ENCODE measurements at regions not wholly inside any gene's neighbourhood (a gene's known extent, or its start where the extent isn't known, plus 50 kb on each side); places are given as distances from the start of the nearest gene placed in this dataset.
"Not testable (repeated sequence)": the region's sequence is repeated elsewhere in the genome, so short reads cannot be mapped to it uniquely, and the experiment has no call there.

- no peak for DNase-seq (ENCODE audit: low read depth)
- no peaks in the 10 kb centered on the region for H3K4me1 ChIP-seq (ENCODE audit: control insufficient read depth, insufficient read depth, low read length)
- H3K4me3 ChIP-seq (ENCODE audit: low read length), result no peak overlapping the region
- H3K9me3 ChIP-seq (ENCODE audit: control insufficient read depth, low read length), result no peaks in the 10 kb centered on the region
- no peaks in the 10 kb centered on the region for H3K36me3 ChIP-seq (ENCODE audit: control insufficient read depth, insufficient read depth, low read length, severe bottlenecking)
- H3K9ac ChIP-seq (ENCODE audit: low read length), result no peak overlapping the region
- H3K27me3 ChIP-seq (replicated peaks; ENCODE audit: control insufficient read depth, insufficient read depth, low read length), result no peaks in the 10 kb centered on the region
These were observed 1661.6 kb upstream of the PCDH7 start for GRCh38 chr4:29058531-29058930.

DNA sequence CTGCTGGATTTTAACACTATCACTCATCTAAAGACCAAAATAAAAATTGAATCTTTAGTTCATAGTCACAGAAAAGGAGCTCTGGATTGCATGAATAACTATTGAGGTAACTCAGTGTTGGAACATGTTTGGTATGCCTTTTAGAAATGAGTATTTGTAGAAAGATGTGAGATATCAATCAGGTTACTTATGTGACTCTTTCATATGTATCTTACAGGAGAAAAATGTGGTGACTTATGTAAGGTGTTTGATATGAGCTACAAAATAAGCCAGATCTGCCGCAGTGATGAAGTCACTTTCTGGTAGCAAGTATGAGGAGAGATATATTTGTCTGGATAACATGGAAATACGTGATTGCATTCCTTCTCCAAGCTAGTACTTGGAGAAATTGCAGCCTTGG is 1653.3 kb upstream of the PCDH7 start:
- no peak overlapping the region for H3K9ac ChIP-seq (ENCODE audit: low read length)
- no peak for DNase-seq (ENCODE audit: low read depth)
- no peaks in the 10 kb centered on the region for H3K4me1 ChIP-seq (ENCODE audit: control insufficient read depth, insufficient read depth, low read length)
- no peak overlapping the region for H3K4me3 ChIP-seq (ENCODE audit: low read length)
- H3K36me3 ChIP-seq (ENCODE audit: control insufficient read depth, insufficient read depth, low read length, severe bottlenecking), result no peaks in the 10 kb centered on the region
- H3K9me3 ChIP-seq (ENCODE audit: control insufficient read depth, low read length), result peaks cover 8% of the 10 kb centered on the region
- H3K27me3 ChIP-seq (replicated peaks; ENCODE audit: control insufficient read depth, insufficient read depth, low read length), result no peaks in the 10 kb centered on the region

- no peaks in the 10 kb centered on the region for H3K4me1 ChIP-seq (ENCODE audit: control insufficient read depth, insufficient read depth, low read length)
- no peak for DNase-seq (ENCODE audit: low read depth)
- no peaks in the 10 kb centered on the region for H3K36me3 ChIP-seq (ENCODE audit: control insufficient read depth, insufficient read depth, low read length, severe bottlenecking)
- H3K4me3 ChIP-seq (ENCODE audit: low read length), result no peak overlapping the region
- H3K9me3 ChIP-seq (ENCODE audit: control insufficient read depth, low read length), result peaks cover 14% of the 10 kb centered on the region
- H3K27me3 ChIP-seq (replicated peaks; ENCODE audit: control insufficient read depth, insufficient read depth, low read length), result no peaks in the 10 kb centered on the region
- no peak overlapping the region for H3K9ac ChIP-seq (ENCODE audit: low read length)
These were observed 1646.6 kb upstream of the PCDH7 start for GRCh38 chr4:29073571-29073970.

- no peak overlapping the region for H3K9ac ChIP-seq (ENCODE audit: low read length)
- H3K4me1 ChIP-seq (ENCODE audit: control insufficient read depth, insufficient read depth, low read length), result no peaks in the 10 kb centered on the region
- peaks cover 14% of the 10 kb centered on the region for H3K9me3 ChIP-seq (ENCODE audit: control insufficient read depth, low read length)
- H3K27me3 ChIP-seq (replicated peaks; ENCODE audit: control insufficient read depth, insufficient read depth, low read length), result no peaks in the 10 kb centered on the region
- DNase-seq (ENCODE audit: low read depth), result no peak
- H3K4me3 ChIP-seq (ENCODE audit: low read length), result no peak overlapping the region
- H3K36me3 ChIP-seq (ENCODE audit: control insufficient read depth, insufficient read depth, low read length, severe bottlenecking), result no peaks in the 10 kb centered on the region
These were observed 1644.8 kb upstream of the PCDH7 start for GRCh38 chr4:29075366-29075765.

GRCh38 chr4:29079260-29079659 is 1640.9 kb upstream of the PCDH7 start:
- H3K4me1 ChIP-seq (ENCODE audit: control insufficient read depth, insufficient read depth, low read length), result no peaks in the 10 kb centered on the region
- H3K9me3 ChIP-seq (ENCODE audit: control insufficient read depth, low read length), result no peaks in the 10 kb centered on the region
- no peak overlapping the region for H3K9ac ChIP-seq (ENCODE audit: low read length)
- no peak overlapping the region for H3K4me3 ChIP-seq (ENCODE audit: low read length)
- no peak for DNase-seq (ENCODE audit: low read depth)
- no peaks in the 10 kb centered on the region for H3K27me3 ChIP-seq (replicated peaks; ENCODE audit: control insufficient read depth, insufficient read depth, low read length)
- no peaks in the 10 kb centered on the region for H3K36me3 ChIP-seq (ENCODE audit: control insufficient read depth, insufficient read depth, low read length, severe bottlenecking)

DNA sequence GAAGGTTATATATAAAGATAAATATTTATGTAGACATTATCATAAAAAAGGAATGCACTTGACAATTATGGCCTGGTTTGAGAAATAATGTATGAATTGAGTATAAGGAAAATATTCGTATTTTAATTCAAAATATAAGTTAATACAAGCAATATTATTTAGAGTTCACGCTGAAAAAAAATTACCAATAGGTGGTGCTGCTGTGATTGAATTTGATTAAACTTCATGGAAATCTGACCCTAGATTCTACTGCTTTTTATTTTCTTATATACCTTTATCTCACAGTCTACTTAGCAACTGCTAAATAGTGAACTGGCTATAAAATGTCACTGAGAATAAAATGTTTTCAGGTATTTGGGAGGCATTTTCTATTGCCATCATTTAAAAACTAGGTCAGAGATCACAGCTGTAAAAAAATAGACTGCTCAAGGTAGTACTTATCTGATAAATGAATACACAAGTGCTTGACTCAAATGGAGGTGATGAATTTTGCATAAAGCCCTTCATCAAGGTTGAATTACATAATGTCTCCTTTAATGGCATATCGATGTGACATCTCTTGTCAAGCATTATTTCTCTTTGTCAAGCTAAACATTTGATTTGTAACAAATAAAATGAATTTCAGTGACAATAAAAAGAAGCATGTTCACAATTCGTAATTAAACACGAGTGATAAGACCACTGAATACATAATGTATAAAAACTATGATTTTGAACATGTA is 1638.8 kb upstream of the PCDH7 start:
- H3K9ac ChIP-seq (ENCODE audit: low read length), result no peak overlapping the region
- H3K4me3 ChIP-seq (ENCODE audit: low read length), result no peak overlapping the region
- DNase-seq (ENCODE audit: low read depth), result peak; percentile 53
- H3K4me1 ChIP-seq (ENCODE audit: control insufficient read depth, insufficient read depth, low read length), result no peaks in the 10 kb centered on the region
- no peaks in the 10 kb centered on the region for H3K36me3 ChIP-seq (ENCODE audit: control insufficient read depth, insufficient read depth, low read length, severe bottlenecking)
- H3K27me3 ChIP-seq (replicated peaks; ENCODE audit: control insufficient read depth, insufficient read depth, low read length), result no peaks in the 10 kb centered on the region
- H3K9me3 ChIP-seq (ENCODE audit: control insufficient read depth, low read length), result no peaks in the 10 kb centered on the region

DNA sequence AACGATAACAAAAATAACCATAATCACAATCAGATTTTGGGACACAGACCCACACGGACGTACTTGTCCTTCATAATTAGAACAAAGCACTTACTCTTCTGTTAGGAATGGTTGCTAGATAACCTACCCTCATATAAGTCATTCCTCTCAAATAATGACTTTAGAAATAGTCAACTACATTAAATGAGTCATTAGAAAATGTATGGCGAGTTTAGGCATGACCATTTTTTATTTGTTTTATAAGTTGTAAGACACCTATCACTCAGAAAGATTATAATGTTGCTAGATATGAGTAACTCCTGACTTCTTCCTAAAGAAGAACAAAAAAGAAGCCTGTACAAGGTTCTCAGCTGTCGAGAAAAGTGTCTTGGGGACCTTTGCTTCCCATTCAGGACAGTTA is 1637.5 kb upstream of the PCDH7 start:
- Histone ChIP-seq H3K27me3 (replicated peaks; ENCODE audit: control insufficient read depth, insufficient read depth, low read length) (no peaks in the 10 kb centered on the region), H3K4me1 (ENCODE audit: control insufficient read depth, insufficient read depth, low read length) (no peaks in the 10 kb centered on the region), H3K36me3 (ENCODE audit: control insufficient read depth, insufficient read depth, low read length, severe bottlenecking) (no peaks in the 10 kb centered on the region)

DNA sequence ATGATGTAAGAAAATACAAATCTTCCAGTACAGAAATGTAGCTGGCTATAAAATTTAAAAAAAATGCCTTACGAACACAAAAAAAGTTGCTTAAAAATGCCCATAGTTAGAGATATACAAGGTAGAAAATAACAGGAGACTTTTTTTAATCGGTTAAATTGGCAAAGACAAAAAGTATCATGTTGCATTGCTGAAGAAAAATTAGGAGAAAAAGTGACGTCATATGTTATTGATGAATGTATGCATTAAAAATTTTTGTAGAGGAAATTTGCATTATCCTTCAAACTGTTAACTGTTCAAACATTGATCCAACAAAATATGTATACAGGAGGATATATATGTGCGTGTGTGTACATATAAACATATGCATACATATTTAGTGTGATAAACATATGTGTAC is 1634.4 kb upstream of the PCDH7 start:
- H3K4me1 ChIP-seq (ENCODE audit: control insufficient read depth, insufficient read depth, low read length), result no peaks in the 10 kb centered on the region
- no peaks in the 10 kb centered on the region for H3K36me3 ChIP-seq (ENCODE audit: control insufficient read depth, insufficient read depth, low read length, severe bottlenecking)
- no peaks in the 10 kb centered on the region for H3K9me3 ChIP-seq (ENCODE audit: control insufficient read depth, low read length)
- DNase-seq (ENCODE audit: low read depth), result no peak
- H3K27me3 ChIP-seq (replicated peaks; ENCODE audit: control insufficient read depth, insufficient read depth, low read length), result no peaks in the 10 kb centered on the region
- no peak overlapping the region for H3K9ac ChIP-seq (ENCODE audit: low read length)
- no peak overlapping the region for H3K4me3 ChIP-seq (ENCODE audit: low read length)

More for the DNA sequence above, 1637.5 kb upstream of the PCDH7 start:
- Histone ChIP-seq H3K9ac (ENCODE audit: low read length) (no peak overlapping the region), H3K4me3 (ENCODE audit: low read length) (no peak overlapping the region), H3K9me3 (ENCODE audit: control insufficient read depth, low read length) (no peaks in the 10 kb centered on the region)
- no peak for DNase-seq (ENCODE audit: low read depth)

DNA sequence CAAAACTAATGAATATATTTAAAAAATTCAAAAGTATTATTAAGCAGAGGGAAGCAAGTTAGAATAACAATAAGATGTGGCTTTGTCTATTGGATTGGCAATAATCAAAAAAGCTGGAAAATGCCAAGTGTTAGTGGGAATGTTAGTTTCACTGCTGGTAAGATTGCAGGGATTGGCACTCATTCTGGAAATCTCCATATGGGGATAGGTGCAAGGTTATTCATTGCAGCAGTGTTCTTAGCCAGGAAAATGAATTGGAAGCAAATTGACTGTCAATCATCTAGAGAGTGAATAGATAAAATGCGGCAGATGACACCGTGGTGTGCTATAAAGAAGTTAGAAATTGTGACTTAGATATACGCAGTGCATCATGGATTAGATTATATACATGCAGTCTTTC is 1615.5 kb upstream of the PCDH7 start:
- Histone ChIP-seq H3K4me3 (ENCODE audit: low read length) (no peak overlapping the region), H3K27me3 (replicated peaks; ENCODE audit: control insufficient read depth, insufficient read depth, low read length) (no peaks in the 10 kb centered on the region), H3K36me3 (ENCODE audit: control insufficient read depth, insufficient read depth, low read length, severe bottlenecking) (no peaks in the 10 kb centered on the region), H3K9me3 (ENCODE audit: control insufficient read depth, low read length) (no peaks in the 10 kb centered on the region), H3K4me1 (ENCODE audit: control insufficient read depth, insufficient read depth, low read length) (no peaks in the 10 kb centered on the region), H3K9ac (ENCODE audit: low read length) (no peak overlapping the region)
- DNase-seq (ENCODE audit: low read depth), result no peak

DNA sequence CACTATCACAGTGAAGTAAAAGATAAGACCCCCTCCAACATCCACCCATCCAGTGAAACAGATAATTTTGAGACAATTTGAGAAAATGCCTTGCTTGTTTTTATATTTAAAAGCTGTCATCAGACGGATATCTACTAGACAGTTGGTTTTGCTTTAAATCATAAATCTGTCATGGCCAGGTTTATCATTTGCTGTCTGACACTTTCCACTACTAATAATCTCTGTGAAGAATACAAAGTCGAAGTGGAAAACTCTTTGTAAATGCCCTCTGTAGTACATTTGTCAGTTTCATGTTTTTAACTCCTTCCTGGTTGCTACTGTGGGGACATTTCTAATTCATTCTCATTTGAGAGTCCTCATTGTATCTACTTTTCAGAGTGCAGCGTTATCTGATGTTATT is 1606.2 kb upstream of the PCDH7 start:
- no peak for DNase-seq (ENCODE audit: low read depth)
- H3K4me1 ChIP-seq (ENCODE audit: control insufficient read depth, insufficient read depth, low read length), result no peaks in the 10 kb centered on the region
- H3K27me3 ChIP-seq (replicated peaks; ENCODE audit: control insufficient read depth, insufficient read depth, low read length), result no peaks in the 10 kb centered on the region
- no peaks in the 10 kb centered on the region for H3K36me3 ChIP-seq (ENCODE audit: control insufficient read depth, insufficient read depth, low read length, severe bottlenecking)
- no peaks in the 10 kb centered on the region for H3K9me3 ChIP-seq (ENCODE audit: control insufficient read depth, low read length)
- H3K9ac ChIP-seq (ENCODE audit: low read length), result no peak overlapping the region
- no peak overlapping the region for H3K4me3 ChIP-seq (ENCODE audit: low read length)

- not testable (repeated sequence) for H3K4me1 ChIP-seq (ENCODE audit: control insufficient read depth, insufficient read depth, low read length); H3K9ac ChIP-seq (ENCODE audit: low read length); DNase-seq (ENCODE audit: low read depth)
These were observed 1602.9 kb upstream of the PCDH7 start for GRCh38 chr4:29117231-29117722.

DNA sequence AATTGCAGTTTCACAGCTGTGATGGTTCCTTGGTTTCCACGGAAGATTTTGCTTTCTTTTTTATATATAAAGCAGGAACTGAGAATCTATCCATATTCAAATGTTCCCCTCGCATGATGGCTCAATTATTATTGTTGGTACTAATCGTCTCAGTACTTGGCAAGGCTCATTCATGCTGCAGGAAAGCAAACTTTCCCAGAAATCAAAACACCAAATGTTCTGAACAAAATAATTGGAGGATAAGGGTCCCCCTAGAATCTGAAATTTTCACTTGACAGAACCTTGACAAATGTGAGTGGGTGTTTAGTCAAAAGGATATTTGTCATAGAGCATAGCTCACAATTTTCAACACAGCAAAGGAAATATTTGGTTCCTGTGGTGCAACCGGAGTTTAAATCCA is 1598.6 kb upstream of the PCDH7 start:
- no peaks in the 10 kb centered on the region for H3K4me1 ChIP-seq (ENCODE audit: control insufficient read depth, insufficient read depth, low read length)
- H3K36me3 ChIP-seq (ENCODE audit: control insufficient read depth, insufficient read depth, low read length, severe bottlenecking), result no peaks in the 10 kb centered on the region
- no peak overlapping the region for H3K4me3 ChIP-seq (ENCODE audit: low read length)
- no peaks in the 10 kb centered on the region for H3K9me3 ChIP-seq (ENCODE audit: control insufficient read depth, low read length)
- no peak for DNase-seq (ENCODE audit: low read depth)
- H3K9ac ChIP-seq (ENCODE audit: low read length), result no peak overlapping the region
- H3K27me3 ChIP-seq (replicated peaks; ENCODE audit: control insufficient read depth, insufficient read depth, low read length), result no peaks in the 10 kb centered on the region

More at GRCh38 chr4:29117231-29117722, 1602.9 kb upstream of the PCDH7 start:
- not testable (repeated sequence) for H3K27me3 ChIP-seq (replicated peaks; ENCODE audit: control insufficient read depth, insufficient read depth, low read length); H3K9me3 ChIP-seq (ENCODE audit: control insufficient read depth, low read length); H3K4me3 ChIP-seq (ENCODE audit: low read length); H3K36me3 ChIP-seq (ENCODE audit: control insufficient read depth, insufficient read depth, low read length, severe bottlenecking)

Data from adipocyte (in vitro differentiated cells).